Calu3 (cell line): ENCODE measurements at regions not wholly inside any gene's neighbourhood (a gene's known extent, or its start where the extent isn't known, plus 50 kb on each side); places are given as distances from the start of the nearest gene placed in this dataset.

Source experiments
- BruUV-seq: library from RNA; stranded (reverse); fragments of 400-500 nt; replicated peaks from 2 replicates; lab custom pipeline; 2021; lab: Mats Ljungman, UMichigan
- CTCF ChIA-PET: fragments of 300-600 bp; sonication (Branson Sonifier 250); formaldehyde crosslinking; loops from one replicate; lab custom pipeline; 2022; ENCODE audit warnings: antibody characterized with exemption; lab: Charles Lee
- DNase-seq: peaks from one replicate; pipeline ENCODE4 v3.0.0; 2022
- H3K27ac Mint-ChIP-seq: one replicate; pipeline ENCODE4 v1.8.0; 2022; ENCODE audit warnings: mixed read lengths; ENCODE audit not compliant: unreplicated experiment
- H3K27me3 Mint-ChIP-seq: one replicate; pipeline ENCODE4 v1.8.0; 2022; ENCODE audit warnings: mixed read lengths; ENCODE audit not compliant: unreplicated experiment
- H3K36me3 Mint-ChIP-seq: one replicate; pipeline ENCODE4 v1.8.0; 2022; ENCODE audit warnings: mild to moderate bottlenecking, moderate library complexity, mixed read lengths; ENCODE audit not compliant: insufficient read depth, unreplicated experiment
- H3K4me1 Mint-ChIP-seq: one replicate; pipeline ENCODE4 v1.8.0; 2022; ENCODE audit warnings: mild to moderate bottlenecking, low read depth, mixed read lengths; ENCODE audit not compliant: unreplicated experiment
- H3K4me3 Mint-ChIP-seq: one replicate; pipeline ENCODE4 v1.8.0; 2022; ENCODE audit warnings: mild to moderate bottlenecking, low read depth, moderate library complexity, mixed read lengths; ENCODE audit not compliant: unreplicated experiment
- H3K9me3 Mint-ChIP-seq: one replicate; pipeline ENCODE4 v1.8.0; 2022; ENCODE audit warnings: low read depth, mixed read lengths; ENCODE audit not compliant: unreplicated experiment
- CTCF ChIP-seq: fragments of 200-600 bp; IDR thresholded peaks from one replicate; pipeline ENCODE4 v1.8.0; 2022; ENCODE audit warnings: antibody characterized with exemption; ENCODE audit not compliant: unreplicated experiment
- intact Hi-C: fragments of 100-400 bp; cut with micrococcal nuclease; formaldehyde crosslinking; loops from one replicate; pipeline ENCODE4 v1.10.0; 2022; ENCODE audit not compliant: unreplicated experiment

- no TSS peak for BruUV-seq
- DNase-seq, result no peak
- H3K27ac Mint-ChIP-seq, result no peak overlapping the region
- H3K27me3 Mint-ChIP-seq, result no peaks in the 10 kb centered on the region
- H3K9me3 Mint-ChIP-seq, result no peaks in the 10 kb centered on the region
- H3K4me3 Mint-ChIP-seq, result no peak overlapping the region
- no peaks in the 10 kb centered on the region for H3K4me1 Mint-ChIP-seq
- no peak for TF ChIP-seq CTCF
- intact Hi-C loops, result loop anchor here (1.0 to 10.0 kb wide), 5 partner anchors 195 to 702 kb away; no protein-coding TSS in a partner anchor
- H3K36me3 Mint-ChIP-seq, result no peaks in the 10 kb centered on the region
- CTCF ChIA-PET, result interaction anchor here (0.8 to 1.9 kb wide), 9 partner anchors 17 to 702 kb away, joined by 3 to 36 read pairs (median 6); no protein-coding TSS in a partner anchor
These were observed 327.0 kb upstream of the PLET1 start for GRCh38 chr11:112587664-112588063.

- DNase-seq, result peak; percentile 59
- no TSS peak for BruUV-seq
- no peak overlapping the region for H3K27ac Mint-ChIP-seq
- no peaks in the 10 kb centered on the region for H3K36me3 Mint-ChIP-seq
- intact Hi-C loops, result loop anchor here (1.0 to 10.0 kb wide), 5 partner anchors 194 to 701 kb away; no protein-coding TSS in a partner anchor
- H3K27me3 Mint-ChIP-seq, result no peaks in the 10 kb centered on the region
- CTCF ChIA-PET, result interaction anchor here (0.6 to 1.9 kb wide), 12 partner anchors 18 to 701 kb away, joined by 3 to 36 read pairs (median 4); no protein-coding TSS in a partner anchor
- no peaks in the 10 kb centered on the region for H3K4me1 Mint-ChIP-seq
- no peaks in the 10 kb centered on the region for H3K9me3 Mint-ChIP-seq
- no peak overlapping the region for H3K4me3 Mint-ChIP-seq
- TF ChIP-seq CTCF, result no peak
These were observed 327.6 kb upstream of the PLET1 start for GRCh38 chr11:112588252-112588694.

- intact Hi-C loops, result loop anchor here (5.0 to 10.0 kb wide), 2 partner anchors 193 to 294 kb away; no protein-coding TSS in a partner anchor
- H3K4me3 Mint-ChIP-seq, result no peak overlapping the region
- no peaks in the 10 kb centered on the region for H3K27me3 Mint-ChIP-seq
- no TSS peak for BruUV-seq
- no peaks in the 10 kb centered on the region for H3K9me3 Mint-ChIP-seq
- no peaks in the 10 kb centered on the region for H3K36me3 Mint-ChIP-seq
- DNase-seq, result no peak
- no peak overlapping the region for H3K27ac Mint-ChIP-seq
- TF ChIP-seq CTCF, result no peak
- CTCF ChIA-PET, result interaction anchor here (0.6 to 1.9 kb wide), 7 partner anchors 19 to 701 kb away, joined by 3 to 36 read pairs (median 12); no protein-coding TSS in a partner anchor
- H3K4me1 Mint-ChIP-seq, result no peaks in the 10 kb centered on the region
These were observed 328.5 kb upstream of the PLET1 start for GRCh38 chr11:112589155-112589554.

- no peaks in the 10 kb centered on the region for H3K36me3 Mint-ChIP-seq
- TF ChIP-seq CTCF, result no peak
- intact Hi-C loops, result no loop called here
- CTCF ChIA-PET, result no interaction called here
- no peaks in the 10 kb centered on the region for H3K27me3 Mint-ChIP-seq
- no peaks in the 10 kb centered on the region for H3K9me3 Mint-ChIP-seq
- H3K4me3 Mint-ChIP-seq, result no peak overlapping the region
- BruUV-seq, result no TSS peak
- no peak overlapping the region for H3K27ac Mint-ChIP-seq
- DNase-seq, result no peak
- H3K4me1 Mint-ChIP-seq, result no peaks in the 10 kb centered on the region
These were observed 330.1 kb upstream of the PLET1 start for GRCh38 chr11:112590764-112591163.
